DOHH2 (cell line): ENCODE measurements at regions not wholly inside any gene's neighbourhood (a gene's known extent, or its start where the extent isn't known, plus 50 kb on each side); places are given as distances from the start of the nearest gene placed in this dataset.

Experiments used
- H3F3A ChIP-seq: fragments of 200-600 bp; sonication (generic), shearing (Covaris generic); 2 replicates; pipeline ENCODE4 v1.6.0; 2016; ENCODE audit warnings: antibody characterized with exemption, mild to moderate bottlenecking; ENCODE audit not compliant: control insufficient read depth, insufficient read depth
- H3K27ac ChIP-seq: fragments of 200-600 bp; sonication (generic); 2 replicates; pipeline ENCODE4 v1.5.1; 2014; ENCODE audit warnings: low read depth, mild to moderate bottlenecking, low read length, moderate library complexity
- H3K27me3 ChIP-seq: fragments of 200-600 bp; sonication (generic); 2 replicates; pipeline ENCODE4 v1.6.1; 2014; ENCODE audit warnings: mild to moderate bottlenecking, low read length, mixed read lengths; ENCODE audit not compliant: control insufficient read depth
- H3K36me3 ChIP-seq: fragments of 200-600 bp; sonication (generic); 2 replicates; pipeline ENCODE4 v1.6.1; 2014; ENCODE audit warnings: mild to moderate bottlenecking, low read length, moderate library complexity, mixed read lengths; ENCODE audit not compliant: control insufficient read depth
- H3K4me1 ChIP-seq: fragments of 200-600 bp; sonication (generic); 2 replicates; pipeline ENCODE4 v1.6.1; 2014; ENCODE audit warnings: mild to moderate bottlenecking, low read length, mixed read lengths; ENCODE audit not compliant: control insufficient read depth
- H3K4me2 ChIP-seq: fragments of 200-600 bp; sonication (generic); 2 replicates; pipeline ENCODE4 v1.6.0; 2014; ENCODE audit warnings: mild to moderate bottlenecking, low read length, moderate library complexity
- H3K4me3 ChIP-seq: fragments of 200-600 bp; sonication (generic); 2 replicates; pipeline ENCODE4 v1.5.1; 2014; ENCODE audit warnings: mild to moderate bottlenecking, low read length, mixed read lengths
- H3K79me2 ChIP-seq: fragments of 200-600 bp; sonication (generic); 2 replicates; pipeline ENCODE4 v1.6.1; 2014; ENCODE audit warnings: mild to moderate bottlenecking, low read length, mixed read lengths; ENCODE audit not compliant: control insufficient read depth
- H3K9me2 ChIP-seq: fragments of 200-600 bp; sonication (generic); replicated peaks from 2 replicates; pipeline ENCODE4 v1.6.1; 2014; ENCODE audit warnings: mild to moderate bottlenecking, low read length, mixed read lengths; ENCODE audit not compliant: control insufficient read depth
- H3K9me3 ChIP-seq: fragments of 200-600 bp; sonication (generic); 2 replicates; pipeline ENCODE4 v1.6.1; 2014; ENCODE audit warnings: antibody characterized with exemption, low read length, mixed read lengths; ENCODE audit not compliant: control insufficient read depth, insufficient read depth
- H4K20me1 ChIP-seq: fragments of 200-600 bp; sonication (generic); 2 replicates; pipeline ENCODE4 v1.6.0; 2014; ENCODE audit warnings: low read depth, mild to moderate bottlenecking, antibody characterized with exemption, low read length, moderate library complexity; ENCODE audit not compliant: control insufficient read depth, insufficient read depth
- EZH2phosphoT487 ChIP-seq: fragments of 200-600 bp; sonication (generic); IDR thresholded peaks from 2 replicates; pipeline ENCODE4 v1.6.1; 2017; ENCODE audit warnings: borderline replicate concordance, mild to moderate bottlenecking, antibody characterized with exemption, low read length, moderate library complexity, mixed read lengths
- TF ChIP-seq, protein P1 (sequence below): fragments of 200-600 bp; sonication (generic); IDR thresholded peaks from one replicate; pipeline ENCODE4 v1.5.1; 2014; ENCODE audit warnings: antibody characterized with exemption, mild to moderate bottlenecking, low read depth, low read length; ENCODE audit not compliant: poor library complexity, severe bottlenecking

DNA sequence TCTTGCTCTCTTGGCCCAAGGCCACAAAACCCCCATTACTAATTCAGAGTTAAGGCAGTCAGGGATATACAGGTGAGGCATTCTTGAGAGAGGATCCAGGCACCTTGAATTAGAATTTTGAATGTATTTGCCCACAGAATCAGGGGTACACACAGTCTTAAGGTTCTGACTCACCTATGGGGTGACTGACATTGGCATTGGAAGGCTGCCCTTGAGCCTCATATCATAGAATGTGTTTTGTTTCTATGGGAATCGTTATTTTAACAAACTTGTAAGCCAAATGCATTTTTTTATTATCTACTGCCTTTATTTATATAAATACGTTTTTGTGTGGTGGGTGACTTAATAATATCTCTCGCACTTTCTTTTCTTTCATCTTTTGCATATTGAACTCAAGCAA, 218.6 kb upstream of the CITED2 start:
- Histone ChIP-seq H4K20me1 (no peaks in the 10 kb centered on the region), H3K9me3 (no peaks in the 10 kb centered on the region), H3K36me3 (no peaks in the 10 kb centered on the region), H3K27ac (no peak overlapping the region), H3K9me2 (no peaks in the 10 kb centered on the region), H3K79me2 (no peaks in the 10 kb centered on the region), H3K4me3 (no peak overlapping the region), H3F3A (no peaks in the 10 kb centered on the region), H3K27me3 (peaks cover 11% of the 10 kb centered on the region), H3K4me2 (no peak overlapping the region), H3K4me1 (no peaks in the 10 kb centered on the region)
- TF ChIP-seq, protein P1, sequence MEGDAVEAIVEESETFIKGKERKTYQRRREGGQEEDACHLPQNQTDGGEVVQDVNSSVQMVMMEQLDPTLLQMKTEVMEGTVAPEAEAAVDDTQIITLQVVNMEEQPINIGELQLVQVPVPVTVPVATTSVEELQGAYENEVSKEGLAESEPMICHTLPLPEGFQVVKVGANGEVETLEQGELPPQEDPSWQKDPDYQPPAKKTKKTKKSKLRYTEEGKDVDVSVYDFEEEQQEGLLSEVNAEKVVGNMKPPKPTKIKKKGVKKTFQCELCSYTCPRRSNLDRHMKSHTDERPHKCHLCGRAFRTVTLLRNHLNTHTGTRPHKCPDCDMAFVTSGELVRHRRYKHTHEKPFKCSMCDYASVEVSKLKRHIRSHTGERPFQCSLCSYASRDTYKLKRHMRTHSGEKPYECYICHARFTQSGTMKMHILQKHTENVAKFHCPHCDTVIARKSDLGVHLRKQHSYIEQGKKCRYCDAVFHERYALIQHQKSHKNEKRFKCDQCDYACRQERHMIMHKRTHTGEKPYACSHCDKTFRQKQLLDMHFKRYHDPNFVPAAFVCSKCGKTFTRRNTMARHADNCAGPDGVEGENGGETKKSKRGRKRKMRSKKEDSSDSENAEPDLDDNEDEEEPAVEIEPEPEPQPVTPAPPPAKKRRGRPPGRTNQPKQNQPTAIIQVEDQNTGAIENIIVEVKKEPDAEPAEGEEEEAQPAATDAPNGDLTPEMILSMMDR, result no peak

DNA sequence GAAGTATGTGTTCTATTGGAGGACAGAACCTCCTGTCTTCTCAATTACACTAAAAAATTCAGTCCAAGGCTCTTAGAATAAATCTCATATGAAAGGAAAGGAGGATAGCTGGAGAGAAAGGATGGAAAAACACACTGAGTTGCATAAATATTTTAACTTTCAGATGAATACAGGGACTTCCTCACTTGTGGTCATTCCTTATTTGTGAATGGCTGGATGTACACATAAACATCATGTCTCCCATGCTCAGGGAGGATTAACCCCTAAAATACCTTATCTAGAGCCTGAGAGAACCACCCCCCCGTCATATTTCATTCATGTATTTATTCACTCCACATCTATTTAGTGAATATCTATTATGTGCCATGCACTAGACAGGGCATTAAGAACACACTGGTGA, 217.6 kb upstream of the CITED2 start:
- H3K79me2 ChIP-seq, result no peaks in the 10 kb centered on the region
- no peaks in the 10 kb centered on the region for H3K36me3 ChIP-seq
- no peak overlapping the region for H3K4me3 ChIP-seq
- H3K27me3 ChIP-seq, result peaks cover 11% of the 10 kb centered on the region
- no peaks in the 10 kb centered on the region for H3F3A ChIP-seq
- H4K20me1 ChIP-seq, result no peaks in the 10 kb centered on the region
- no peak overlapping the region for H3K4me2 ChIP-seq
- H3K4me1 ChIP-seq, result no peaks in the 10 kb centered on the region
- H3K9me2 ChIP-seq, result no peaks in the 10 kb centered on the region
- TF ChIP-seq, protein P1, result no peak
- no peak for TF ChIP-seq EZH2phosphoT487
- H3K9me3 ChIP-seq, result no peaks in the 10 kb centered on the region
- H3K27ac ChIP-seq, result no peak overlapping the region

DNA sequence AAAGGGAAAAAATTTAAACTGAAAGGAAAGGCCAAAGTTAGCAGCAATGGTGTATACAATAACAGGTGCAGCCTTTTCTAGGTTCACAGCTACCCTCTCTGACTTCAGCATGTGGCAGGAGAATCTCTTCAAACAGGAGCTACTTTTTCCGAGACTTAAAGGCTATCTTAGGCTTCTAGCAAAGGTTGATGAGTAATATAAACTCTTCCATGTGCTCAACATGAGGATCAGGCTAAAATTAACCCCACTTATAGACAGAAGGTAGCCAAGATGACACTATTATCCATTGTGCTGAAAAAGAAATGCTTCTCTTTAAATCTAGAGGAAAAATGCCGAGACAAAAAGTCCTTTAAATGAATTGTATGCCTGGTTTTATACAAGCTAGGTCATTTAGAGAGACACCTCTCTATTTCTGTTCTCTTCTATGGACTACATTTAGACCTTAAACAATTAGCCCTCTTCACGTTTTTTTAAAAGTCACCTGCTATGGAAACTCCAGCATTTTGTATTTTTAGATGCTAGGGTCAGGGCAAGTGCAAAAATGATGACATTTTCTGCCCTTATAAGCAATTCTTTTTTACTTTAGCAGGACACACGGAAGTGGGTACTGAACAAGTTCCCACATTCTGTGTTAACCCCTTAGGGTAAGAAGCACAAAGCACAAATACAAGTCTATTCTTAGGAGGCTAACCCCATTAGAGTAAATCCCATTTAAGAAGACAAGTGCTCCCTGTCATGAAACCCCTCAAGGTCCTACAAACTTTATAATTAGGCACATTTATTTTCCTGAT, 216.8 kb upstream of the CITED2 start:
- no peaks in the 10 kb centered on the region for H3K4me1 ChIP-seq
- H3K27me3 ChIP-seq, result peaks cover 11% of the 10 kb centered on the region
- H3K9me2 ChIP-seq, result no peaks in the 10 kb centered on the region
- no peaks in the 10 kb centered on the region for H3K36me3 ChIP-seq
- H4K20me1 ChIP-seq, result no peaks in the 10 kb centered on the region
- no peak overlapping the region for H3K4me3 ChIP-seq
- H3K9me3 ChIP-seq, result no peaks in the 10 kb centered on the region
- H3K27ac ChIP-seq, result no peak overlapping the region
- no peak overlapping the region for H3K4me2 ChIP-seq
- H3K79me2 ChIP-seq, result no peaks in the 10 kb centered on the region
- H3F3A ChIP-seq, result no peaks in the 10 kb centered on the region
- no peak for TF ChIP-seq EZH2phosphoT487
- TF ChIP-seq, protein P1, result no peak
